ENCODE measurements at regions not wholly inside any gene's neighbourhood (a gene's known extent, or its start where the extent isn't known, plus 50 kb on each side); places are given as distances from the start of the nearest gene placed in this dataset.

GRCh38 chr18:67876871-67877270 is 360.4 kb upstream of the DSEL start:
- TF ChIP-seq CTCF (IDR thresholded peaks at IDR 0.05): no peak
- no peak for TF ChIP-seq SIN3A (IDR thresholded peaks at IDR 0.05; ENCODE audit: borderline replicate concordance, insufficient read depth, low read depth, low read length)
- no peak for TF ChIP-seq POLR2AphosphoS5 (IDR thresholded peaks at IDR 0.05; ENCODE audit: low read depth, low read length)
- TF ChIP-seq TCF7L2 (IDR thresholded peaks at IDR 0.05; ENCODE audit: low read depth, low read length): no peak
